ENCODE measurements at regions not wholly inside any gene's neighbourhood (a gene's known extent, or its start where the extent isn't known, plus 50 kb on each side); places are given as distances from the start of the nearest gene placed in this dataset.

DNA sequence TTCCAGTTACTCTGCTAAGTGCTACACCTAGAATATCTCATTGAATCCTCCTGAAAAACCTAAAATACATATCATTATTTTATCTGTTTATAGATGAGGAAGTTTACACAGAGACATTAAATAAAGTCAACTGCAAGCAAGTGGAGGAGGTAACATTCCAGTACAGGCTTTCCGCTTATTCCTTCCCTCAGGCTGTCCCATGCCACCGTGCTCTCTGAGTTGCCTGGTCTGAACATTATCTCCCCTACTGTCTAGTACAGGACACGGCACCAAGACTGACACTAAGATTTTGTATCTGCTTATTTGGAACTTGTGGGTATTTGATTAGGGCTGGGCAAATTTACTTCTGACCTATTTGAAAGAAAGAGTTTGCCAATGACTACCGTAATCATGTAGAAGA, 172.4 kb upstream of the STK32A start:
- DNase-seq (ENCODE audit: low read depth, low spot score) (no peak), ATAC-seq (no peak)
- POLR2A ChIA-PET, result no interaction called here
- Histone ChIP-seq H3K4me2 (ENCODE audit: low read length) (no peak overlapping the region), H3K9me2 (ENCODE audit: insufficient read depth) (no peaks in the 10 kb centered on the region), H2AFZ (ENCODE audit: low read depth, low read length, poor library complexity, severe bottlenecking) (no peak overlapping the region), H3K4me3 (replicated peaks in 1 of 2; ENCODE audit: low read depth in 1 of 2, low read length in 2 of 2) (no peak overlapping the region), H3K27me3 (ENCODE audit: insufficient read depth, low read length) (peaks cover 28% of the 10 kb centered on the region), H3K79me2 (ENCODE audit: insufficient read depth, low read length) (no peaks in the 10 kb centered on the region), H3K9ac (ENCODE audit: low read length) (no peak overlapping the region), H3K9me3 (ENCODE audit: control insufficient read depth in 1 of 2, insufficient read depth in 1 of 2, low read depth in 1 of 2, low read length in 2 of 2) (no peaks in the 10 kb centered on the region), H4K20me1 (ENCODE audit: insufficient read depth) (no peaks in the 10 kb centered on the region), H3K4me1 (ENCODE audit: control insufficient read depth in 1 of 2, insufficient read depth in 2 of 2, low read length in 2 of 2) (no peaks in the 10 kb centered on the region), H3K27ac (ENCODE audit: low read depth, low read length) (no peak overlapping the region), H3K36me3 (ENCODE audit: control insufficient read depth in 1 of 2, insufficient read depth in 2 of 2, low read length in 2 of 2) (no peaks in the 10 kb centered on the region)
- intact Hi-C loops (cut with micrococcal nuclease), result no loop called here
- TF ChIP-seq CEBPB (IDR thresholded peaks at IDR 0.05; ENCODE audit: low read depth), result no peak
- no TSS peak for BruUV-seq (replicated peaks)
- RAD21 ChIA-PET (ENCODE audit: low non-redundant PET in 1 of 2, low total read pairs in 2 of 2, uncharacterized antibody in 2 of 2, unreplicated experiment in 2 of 2), result no interaction called here
- CTCF ChIA-PET, result no interaction called here

DNA sequence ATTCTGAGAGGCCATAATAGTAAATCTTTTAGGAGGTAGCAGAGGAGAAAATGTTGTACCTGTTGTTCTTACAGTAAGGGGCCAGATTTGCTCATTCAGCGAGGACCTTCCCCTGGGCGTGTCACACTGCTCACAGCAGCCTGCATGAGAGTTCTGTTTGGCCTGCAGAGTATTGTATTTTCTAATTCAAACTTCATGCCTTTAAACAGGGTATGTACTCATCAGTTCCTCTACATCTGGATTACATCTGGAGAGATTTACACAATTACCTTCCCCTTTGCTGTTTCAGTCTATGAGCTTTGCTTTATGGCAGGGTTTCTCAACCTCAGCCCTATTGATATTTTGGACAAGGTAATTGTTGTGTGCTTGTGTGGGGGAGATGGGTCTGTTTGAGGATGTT, 170.9 kb upstream of the STK32A start:
- no peak overlapping the region for H3K4me2 ChIP-seq (ENCODE audit: low read length)
- H3K4me1 ChIP-seq (ENCODE audit: control insufficient read depth in 1 of 2, insufficient read depth in 2 of 2, low read length in 2 of 2), result no peaks in the 10 kb centered on the region
- RAD21 ChIA-PET (ENCODE audit: low non-redundant PET in 1 of 2, low total read pairs in 2 of 2, uncharacterized antibody in 2 of 2, unreplicated experiment in 2 of 2), result no interaction called here
- H2AFZ ChIP-seq (ENCODE audit: low read depth, low read length, poor library complexity, severe bottlenecking), result no peak overlapping the region
- peaks cover 20% of the 10 kb centered on the region for H3K27me3 ChIP-seq (ENCODE audit: insufficient read depth, low read length)
- no TSS peak for BruUV-seq (replicated peaks)
- POLR2A ChIA-PET, result no interaction called here
- H3K4me3 ChIP-seq (replicated peaks in 1 of 2; ENCODE audit: low read depth in 1 of 2, low read length in 2 of 2), result no peak overlapping the region
- no peak for ATAC-seq
- H3K79me2 ChIP-seq (ENCODE audit: insufficient read depth, low read length), result no peaks in the 10 kb centered on the region
- TF ChIP-seq TCF7L2 (IDR thresholded peaks at IDR 0.05; ENCODE audit: borderline replicate concordance, extremely low read depth, insufficient read depth, insufficient read length), result no peak
- TF ChIP-seq, protein P1, sequence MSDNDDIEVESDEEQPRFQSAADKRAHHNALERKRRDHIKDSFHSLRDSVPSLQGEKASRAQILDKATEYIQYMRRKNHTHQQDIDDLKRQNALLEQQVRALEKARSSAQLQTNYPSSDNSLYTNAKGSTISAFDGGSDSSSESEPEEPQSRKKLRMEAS (IDR thresholded peaks at IDR 0.05), result no peak
- no peak for TF ChIP-seq POLR2AphosphoS5 (IDR thresholded peaks at IDR 0.05; ENCODE audit: low read depth, low read length)
- TF ChIP-seq FOSL1 (IDR thresholded peaks at IDR 0.05; ENCODE audit: low read depth), result no peak
- no peak for TF ChIP-seq SRF (IDR thresholded peaks at IDR 0.05; ENCODE audit: low read depth)
- TF ChIP-seq, protein P2, sequence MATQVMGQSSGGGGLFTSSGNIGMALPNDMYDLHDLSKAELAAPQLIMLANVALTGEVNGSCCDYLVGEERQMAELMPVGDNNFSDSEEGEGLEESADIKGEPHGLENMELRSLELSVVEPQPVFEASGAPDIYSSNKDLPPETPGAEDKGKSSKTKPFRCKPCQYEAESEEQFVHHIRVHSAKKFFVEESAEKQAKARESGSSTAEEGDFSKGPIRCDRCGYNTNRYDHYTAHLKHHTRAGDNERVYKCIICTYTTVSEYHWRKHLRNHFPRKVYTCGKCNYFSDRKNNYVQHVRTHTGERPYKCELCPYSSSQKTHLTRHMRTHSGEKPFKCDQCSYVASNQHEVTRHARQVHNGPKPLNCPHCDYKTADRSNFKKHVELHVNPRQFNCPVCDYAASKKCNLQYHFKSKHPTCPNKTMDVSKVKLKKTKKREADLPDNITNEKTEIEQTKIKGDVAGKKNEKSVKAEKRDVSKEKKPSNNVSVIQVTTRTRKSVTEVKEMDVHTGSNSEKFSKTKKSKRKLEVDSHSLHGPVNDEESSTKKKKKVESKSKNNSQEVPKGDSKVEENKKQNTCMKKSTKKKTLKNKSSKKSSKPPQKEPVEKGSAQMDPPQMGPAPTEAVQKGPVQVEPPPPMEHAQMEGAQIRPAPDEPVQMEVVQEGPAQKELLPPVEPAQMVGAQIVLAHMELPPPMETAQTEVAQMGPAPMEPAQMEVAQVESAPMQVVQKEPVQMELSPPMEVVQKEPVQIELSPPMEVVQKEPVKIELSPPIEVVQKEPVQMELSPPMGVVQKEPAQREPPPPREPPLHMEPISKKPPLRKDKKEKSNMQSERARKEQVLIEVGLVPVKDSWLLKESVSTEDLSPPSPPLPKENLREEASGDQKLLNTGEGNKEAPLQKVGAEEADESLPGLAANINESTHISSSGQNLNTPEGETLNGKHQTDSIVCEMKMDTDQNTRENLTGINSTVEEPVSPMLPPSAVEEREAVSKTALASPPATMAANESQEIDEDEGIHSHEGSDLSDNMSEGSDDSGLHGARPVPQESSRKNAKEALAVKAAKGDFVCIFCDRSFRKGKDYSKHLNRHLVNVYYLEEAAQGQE (IDR thresholded peaks at IDR 0.05; ENCODE audit: low read depth), result no peak
- TF ChIP-seq ELF1 (IDR thresholded peaks at IDR 0.05; ENCODE audit: borderline replicate concordance, low read depth), result no peak
- TF ChIP-seq JUND (IDR thresholded peaks at IDR 0.05), result no peak
- TF ChIP-seq RAD21 (IDR thresholded peaks at IDR 0.05; ENCODE audit: low read depth), result no peak
- TF ChIP-seq SIN3A (IDR thresholded peaks at IDR 0.05; ENCODE audit: low read depth), result no peak
- TF ChIP-seq, protein P3, sequence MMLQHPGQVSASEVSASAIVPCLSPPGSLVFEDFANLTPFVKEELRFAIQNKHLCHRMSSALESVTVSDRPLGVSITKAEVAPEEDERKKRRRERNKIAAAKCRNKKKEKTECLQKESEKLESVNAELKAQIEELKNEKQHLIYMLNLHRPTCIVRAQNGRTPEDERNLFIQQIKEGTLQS (IDR thresholded peaks at IDR 0.05), result no peak
- TF ChIP-seq CBX3 (IDR thresholded peaks at IDR 0.05; ENCODE audit: low read depth), result no peak
- no peak for TF ChIP-seq EZH2 (IDR thresholded peaks at IDR 0.05)
- TF ChIP-seq, protein P4, sequence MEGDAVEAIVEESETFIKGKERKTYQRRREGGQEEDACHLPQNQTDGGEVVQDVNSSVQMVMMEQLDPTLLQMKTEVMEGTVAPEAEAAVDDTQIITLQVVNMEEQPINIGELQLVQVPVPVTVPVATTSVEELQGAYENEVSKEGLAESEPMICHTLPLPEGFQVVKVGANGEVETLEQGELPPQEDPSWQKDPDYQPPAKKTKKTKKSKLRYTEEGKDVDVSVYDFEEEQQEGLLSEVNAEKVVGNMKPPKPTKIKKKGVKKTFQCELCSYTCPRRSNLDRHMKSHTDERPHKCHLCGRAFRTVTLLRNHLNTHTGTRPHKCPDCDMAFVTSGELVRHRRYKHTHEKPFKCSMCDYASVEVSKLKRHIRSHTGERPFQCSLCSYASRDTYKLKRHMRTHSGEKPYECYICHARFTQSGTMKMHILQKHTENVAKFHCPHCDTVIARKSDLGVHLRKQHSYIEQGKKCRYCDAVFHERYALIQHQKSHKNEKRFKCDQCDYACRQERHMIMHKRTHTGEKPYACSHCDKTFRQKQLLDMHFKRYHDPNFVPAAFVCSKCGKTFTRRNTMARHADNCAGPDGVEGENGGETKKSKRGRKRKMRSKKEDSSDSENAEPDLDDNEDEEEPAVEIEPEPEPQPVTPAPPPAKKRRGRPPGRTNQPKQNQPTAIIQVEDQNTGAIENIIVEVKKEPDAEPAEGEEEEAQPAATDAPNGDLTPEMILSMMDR (IDR thresholded peaks at IDR 0.05 in 2 of 3, conservative IDR thresholded peaks at IDR 0.05 in 1 of 3; ENCODE audit: borderline replicate concordance in 1 of 3, insufficient read depth in 1 of 3, low read depth in 2 of 3, low read length in 2 of 3), result no peak
- TF ChIP-seq SP1 (IDR thresholded peaks at IDR 0.05; ENCODE audit: low read depth), result no peak
- TF ChIP-seq POLR2A (IDR thresholded peaks at IDR 0.05; ENCODE audit: borderline replicate concordance, extremely low read depth, insufficient read depth, insufficient read length), result no peak
- no peak for TF ChIP-seq ZFX (IDR thresholded peaks at IDR 0.05)
- TF ChIP-seq CEBPB (IDR thresholded peaks at IDR 0.05; ENCODE audit: low read depth), result no peak
- H4K20me1 ChIP-seq (ENCODE audit: insufficient read depth), result no peaks in the 10 kb centered on the region
- H3K9me3 ChIP-seq (ENCODE audit: control insufficient read depth in 1 of 2, insufficient read depth in 1 of 2, low read depth in 1 of 2, low read length in 2 of 2), result no peaks in the 10 kb centered on the region
- H3K9ac ChIP-seq (ENCODE audit: low read length), result no peak overlapping the region
- H3K27ac ChIP-seq (ENCODE audit: low read depth, low read length), result no peak overlapping the region
- DNase-seq (ENCODE audit: low read depth, low spot score), result no peak
- no peaks in the 10 kb centered on the region for H3K9me2 ChIP-seq (ENCODE audit: insufficient read depth)
- H3K36me3 ChIP-seq (ENCODE audit: control insufficient read depth in 1 of 2, insufficient read depth in 2 of 2, low read length in 2 of 2), result no peaks in the 10 kb centered on the region
- CTCF ChIA-PET, result no interaction called here
- intact Hi-C loops (cut with micrococcal nuclease), result no loop called here
